ENCODE measurements at regions not wholly inside any gene's neighbourhood (a gene's known extent, or its start where the extent isn't known, plus 50 kb on each side); places are given as distances from the start of the nearest gene placed in this dataset.
A peak's percentile ranks its signal among the peaks of the same experiment; 100 is the strongest.

DNA sequence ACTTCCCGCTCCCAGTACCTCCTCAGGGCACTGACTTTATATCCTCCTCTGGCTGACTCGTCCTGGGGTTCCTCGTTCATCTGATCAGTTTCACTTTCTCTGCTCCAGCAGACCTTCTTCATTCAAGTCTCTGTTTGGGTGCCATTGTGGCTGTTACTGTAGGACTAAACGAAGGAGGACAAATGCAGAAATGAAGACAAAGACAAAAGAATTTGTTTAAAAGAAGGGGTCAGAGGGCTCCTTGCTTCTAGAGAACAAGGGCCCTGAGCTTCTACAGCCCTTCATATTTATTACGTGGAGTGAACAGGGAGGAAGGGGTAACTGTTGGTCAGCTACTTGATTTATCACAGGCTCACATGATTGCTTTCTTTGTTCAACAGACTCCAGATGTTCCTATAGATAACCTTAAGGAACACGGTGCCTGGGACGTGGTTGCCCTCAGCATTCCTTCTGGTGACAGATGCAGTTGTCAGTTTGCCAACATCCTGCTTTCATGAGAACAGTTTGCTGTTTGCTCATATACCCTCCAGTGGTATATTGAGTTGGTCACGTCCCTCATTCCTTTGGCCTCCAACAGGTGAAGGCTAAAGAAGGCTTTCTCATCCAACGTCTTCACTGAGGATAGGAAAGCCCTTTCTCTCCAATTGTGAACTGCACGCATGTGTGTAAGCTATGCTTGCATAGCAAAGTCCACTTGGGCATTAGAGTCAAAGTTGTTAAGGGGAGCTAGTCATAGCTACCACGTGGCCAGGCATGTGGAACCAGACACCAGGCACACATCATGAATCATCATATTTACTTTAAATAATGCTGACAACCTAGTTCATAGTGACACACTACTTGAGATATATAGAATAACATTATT is 69.1 kb upstream of the BTN3A2 start:
- DNase-seq: no peak

DNA sequence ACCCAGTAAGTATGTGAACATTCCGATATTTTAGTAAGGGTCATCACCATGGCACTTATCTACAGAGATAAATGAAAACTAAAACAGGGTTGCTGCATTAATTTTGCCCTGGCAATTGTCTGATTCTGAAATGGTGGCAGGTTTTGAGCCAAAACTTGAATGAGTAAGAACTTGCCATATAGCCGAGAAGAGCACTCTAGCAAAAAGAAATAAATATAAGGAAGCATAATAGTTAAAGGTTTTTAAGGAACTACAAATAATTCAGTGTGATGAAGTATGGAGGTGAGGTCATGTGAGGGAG is 68.5 kb upstream of the BTN3A2 start:
- no peak for DNase-seq

DNA sequence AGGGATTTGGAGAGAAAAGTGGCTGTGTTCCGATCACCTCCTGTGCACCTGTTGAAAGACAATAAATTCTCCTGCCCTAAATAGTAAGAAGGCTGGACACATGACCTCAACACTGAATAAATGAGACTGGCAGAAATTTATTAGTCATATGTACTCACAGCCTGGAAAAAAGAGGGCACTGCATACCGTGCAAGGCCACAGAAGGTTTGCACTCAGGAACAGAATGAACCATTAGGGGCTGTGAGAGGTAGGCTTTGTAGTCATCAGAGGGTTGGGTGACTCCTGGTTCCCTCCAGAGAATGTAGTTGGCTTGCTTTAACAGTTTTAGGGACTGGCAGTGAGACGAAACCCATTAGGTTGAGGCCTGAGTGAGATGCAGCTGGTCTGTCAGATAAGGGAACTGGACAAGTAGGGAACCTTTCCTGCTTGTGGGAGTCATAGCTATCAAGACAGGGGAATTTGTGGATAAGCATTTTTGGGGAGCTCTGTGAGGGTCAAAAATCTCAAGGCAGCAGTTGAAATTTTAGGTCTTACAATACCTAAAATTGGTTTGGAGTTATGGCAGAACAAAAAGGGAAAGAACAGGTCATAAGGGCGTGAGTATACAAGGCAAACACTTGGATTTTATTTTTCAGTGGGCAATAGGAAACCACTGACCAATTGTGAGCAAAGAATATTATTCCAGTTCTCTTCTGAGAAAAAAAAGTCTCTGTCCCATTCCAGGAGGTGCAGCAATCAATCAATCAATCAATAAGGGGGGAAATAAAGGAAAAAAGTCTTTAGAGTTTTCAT is 67.9 kb upstream of the BTN3A2 start:
- DNase-seq: no peak

DNA sequence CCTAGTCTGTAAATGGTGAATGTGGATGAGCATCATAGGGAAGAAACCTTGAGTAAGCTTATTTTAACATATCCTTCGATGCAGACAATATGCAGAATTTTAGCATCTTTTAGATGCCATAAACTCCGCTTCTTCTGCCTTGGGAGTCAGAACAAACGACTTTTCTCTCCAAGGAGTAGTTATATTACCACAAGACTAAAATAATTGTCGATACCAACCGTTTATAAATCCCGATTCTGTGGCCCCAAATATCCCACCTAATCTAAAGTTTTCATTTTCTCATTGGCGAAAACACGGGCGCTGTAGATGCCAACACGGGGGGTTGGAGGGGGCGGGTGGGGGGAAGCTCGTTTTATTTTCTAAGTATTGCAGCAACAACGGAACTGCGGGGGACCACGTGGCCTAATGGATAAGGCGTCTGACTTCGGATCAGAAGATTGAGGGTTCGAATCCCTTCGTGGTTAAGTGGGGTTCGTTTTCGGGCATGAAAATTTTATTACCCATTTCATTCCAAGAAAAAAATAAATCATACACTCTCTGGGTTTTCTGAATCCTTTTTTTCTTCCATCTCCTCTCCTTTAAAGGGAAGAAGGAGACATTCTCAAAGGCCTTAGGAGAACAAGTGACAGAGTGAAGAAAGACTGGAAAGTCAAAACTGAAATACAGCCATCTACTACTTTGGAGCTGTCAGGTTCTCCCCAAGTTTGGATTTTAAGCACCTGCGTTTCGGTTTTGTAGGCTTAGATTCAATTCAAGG is 65.5 kb upstream of the BTN3A2 start:
- DNase-seq: no peak

DNA sequence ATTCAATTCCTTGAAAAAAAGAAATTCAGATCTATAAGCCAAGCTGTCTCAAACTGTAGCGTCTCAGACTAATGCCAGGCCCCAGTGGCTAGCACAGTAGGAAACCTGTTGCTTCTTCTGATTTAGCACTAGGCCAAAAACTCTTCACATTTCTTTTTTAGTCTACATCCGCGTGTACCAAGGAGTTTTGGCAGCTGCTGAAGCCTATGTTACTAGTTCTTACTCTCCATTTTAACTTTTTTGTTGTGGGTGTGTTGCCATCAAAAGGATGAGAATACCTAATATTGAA is 65.0 kb upstream of the BTN3A2 start:
- DNase-seq: no peak

- no peak for DNase-seq
Measured at GRCh38 chr6:26300359-26300758, 64.6 kb upstream of the BTN3A2 start.

DNA sequence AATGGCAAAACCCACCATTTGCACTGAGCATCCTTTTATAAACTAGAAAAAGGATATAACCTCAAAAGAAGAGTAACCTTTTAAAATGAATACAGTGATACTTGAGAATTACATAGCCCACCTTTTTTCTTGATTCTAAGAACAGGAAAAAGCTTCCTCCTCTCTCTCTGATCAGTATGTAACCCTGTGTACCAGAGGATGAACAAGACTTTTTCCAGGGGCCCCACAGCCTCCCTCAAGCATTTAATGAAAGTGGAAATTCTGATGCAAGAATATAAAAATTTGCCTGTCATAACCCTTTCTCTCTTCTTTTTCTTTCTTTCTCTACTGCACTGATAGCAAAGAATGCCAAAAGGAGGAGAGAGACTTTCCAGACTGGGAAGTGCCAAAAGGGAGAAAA is 64.2 kb upstream of the BTN3A2 start:
- no peak for DNase-seq

- DNase-seq: no peak
Measured at GRCh38 chr6:26301638-26302037, 63.4 kb upstream of the BTN3A2 start.

DNA sequence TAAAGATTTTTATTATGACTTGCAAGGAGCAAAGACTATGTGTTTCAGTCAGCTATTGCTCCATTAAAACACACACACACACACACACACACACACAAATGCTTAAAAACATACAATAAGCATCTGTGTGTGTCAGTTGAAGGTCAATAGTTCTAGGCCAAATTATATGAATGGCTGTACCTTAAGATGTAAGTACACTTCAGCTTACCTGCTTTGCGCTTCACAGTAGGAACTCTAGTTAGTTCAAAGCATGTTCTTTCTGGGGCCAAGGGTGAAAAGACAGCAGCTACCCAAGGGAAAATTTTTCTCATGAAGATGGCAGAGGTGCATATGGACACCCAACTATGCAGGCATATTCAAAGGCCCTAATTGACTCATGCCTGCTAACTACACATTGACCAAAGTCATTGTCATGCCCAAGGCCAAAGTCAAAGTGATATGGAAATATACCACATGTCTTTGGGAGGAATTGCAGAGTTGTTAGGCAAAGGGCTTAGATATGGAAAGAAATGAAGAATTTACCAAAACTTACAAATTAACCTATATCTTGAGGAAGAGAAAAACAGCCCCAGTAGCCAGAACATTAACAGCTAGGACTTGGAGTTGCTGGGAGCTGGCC is 61.9 kb upstream of the BTN3A2 start:
- no peak for DNase-seq

DNA sequence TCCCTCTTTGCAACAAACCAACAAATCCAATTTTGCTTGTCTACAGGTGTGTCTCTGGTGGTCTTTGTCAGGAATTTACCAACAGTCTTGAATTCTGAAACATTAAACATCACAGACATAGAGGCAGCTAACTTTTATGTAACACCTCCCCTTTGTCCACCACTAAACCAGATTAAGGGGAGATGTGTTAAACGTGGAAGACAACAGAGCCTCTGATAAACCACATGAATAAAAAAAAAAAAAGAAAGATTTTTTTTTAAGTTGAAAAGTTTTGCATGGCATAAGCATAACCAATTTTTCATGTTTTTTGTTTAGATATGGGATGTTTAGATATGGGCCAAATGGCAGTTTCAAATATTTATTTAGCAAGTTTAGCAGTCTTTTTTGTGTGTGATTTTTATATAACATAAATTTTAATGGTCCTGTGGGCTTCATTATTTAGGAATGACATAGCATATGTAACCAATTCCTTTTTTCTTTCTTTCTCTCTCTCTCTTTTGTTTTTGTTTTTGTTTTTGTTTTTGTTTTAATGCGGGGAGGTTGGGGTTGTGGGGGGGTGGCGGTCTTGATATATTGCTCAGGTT is 60.7 kb upstream of the BTN3A2 start:
- DNase-seq: no peak

GRCh38 chr6:26304797-26305640 is 60.0 kb upstream of the BTN3A2 start:
- DNase-seq: no peak

GRCh38 chr6:26305641-26305969 is 59.4 kb upstream of the BTN3A2 start:
- no peak for DNase-seq

- DNase-seq: no peak
Measured at GRCh38 chr6:26306232-26306631, 58.8 kb upstream of the BTN3A2 start.

- DNase-seq: no peak
Measured at GRCh38 chr6:26307850-26308249, 57.1 kb upstream of the BTN3A2 start.

GRCh38 chr6:26309731-26310142 is 55.3 kb upstream of the BTN3A2 start:
- DNase-seq: no peak

DNA sequence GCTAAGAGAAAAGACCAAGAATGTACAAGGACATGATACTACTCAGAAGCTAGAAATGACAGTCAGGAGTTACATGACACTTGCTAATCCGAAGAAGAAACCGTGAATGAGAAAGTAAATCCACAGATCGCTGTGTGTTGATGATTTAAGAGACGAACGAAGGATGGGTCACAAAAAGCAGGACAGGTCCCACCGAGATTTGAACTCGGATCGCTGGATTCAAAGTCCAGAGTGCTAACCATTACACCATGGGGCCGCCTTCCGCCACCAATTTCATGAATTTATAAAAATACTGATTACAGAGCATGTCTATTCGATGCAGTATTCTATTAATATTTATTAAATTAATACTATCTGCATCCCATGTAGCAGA is 54.0 kb upstream of the BTN3A2 start:
- peak; percentile 36 for DNase-seq

GRCh38 chr6:26311385-26312095 is 53.5 kb upstream of the BTN3A2 start:
- DNase-seq: peak; percentile 50

- no peak for DNase-seq
Measured at GRCh38 chr6:26312096-26312463, 52.9 kb upstream of the BTN3A2 start.

GRCh38 chr6:26312501-26313397 is 52.2 kb upstream of the BTN3A2 start:
- peak; percentile 90 for DNase-seq

All from NCI-H446 treated with DMSO at 0.1 percent for 48 hours (cell line).